ENCODE measurements at regions not wholly inside any gene's neighbourhood (a gene's known extent, or its start where the extent isn't known, plus 50 kb on each side); places are given as distances from the start of the nearest gene placed in this dataset.

DNA sequence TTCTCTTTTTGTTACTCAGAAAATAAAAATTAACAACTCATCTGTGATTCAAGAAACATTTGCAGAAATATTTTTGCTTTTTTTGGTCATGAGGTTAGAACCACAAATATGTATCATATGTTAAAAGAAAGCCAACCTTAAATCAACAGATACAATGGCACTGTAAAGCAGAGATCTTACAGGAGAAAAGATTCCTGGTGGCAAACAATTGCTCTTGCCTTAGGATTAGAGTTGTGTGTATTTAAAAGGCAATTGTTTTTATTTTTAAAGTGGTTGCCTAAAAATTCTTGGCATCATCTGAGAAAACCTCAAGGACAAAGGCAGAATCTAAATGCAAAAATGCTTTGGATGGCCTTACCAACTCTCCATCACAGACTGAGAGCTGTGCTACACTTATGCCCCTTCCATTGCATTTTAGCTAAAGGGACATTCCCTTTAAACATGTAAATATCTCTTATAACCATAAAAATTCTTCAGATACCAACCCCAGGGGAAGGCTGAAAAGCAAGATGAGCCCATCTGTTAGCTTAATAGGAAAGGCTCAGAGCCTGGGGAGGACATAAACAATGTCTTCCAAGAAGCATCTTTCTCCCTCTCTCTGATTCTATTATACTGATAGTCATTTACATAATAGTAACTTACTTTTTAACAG is 100.4 kb downstream of the FAM114A2 start:
- TF ChIP-seq POLR2A (IDR thresholded peaks at IDR 0.05) = no peak
- TF ChIP-seq, protein P1, sequence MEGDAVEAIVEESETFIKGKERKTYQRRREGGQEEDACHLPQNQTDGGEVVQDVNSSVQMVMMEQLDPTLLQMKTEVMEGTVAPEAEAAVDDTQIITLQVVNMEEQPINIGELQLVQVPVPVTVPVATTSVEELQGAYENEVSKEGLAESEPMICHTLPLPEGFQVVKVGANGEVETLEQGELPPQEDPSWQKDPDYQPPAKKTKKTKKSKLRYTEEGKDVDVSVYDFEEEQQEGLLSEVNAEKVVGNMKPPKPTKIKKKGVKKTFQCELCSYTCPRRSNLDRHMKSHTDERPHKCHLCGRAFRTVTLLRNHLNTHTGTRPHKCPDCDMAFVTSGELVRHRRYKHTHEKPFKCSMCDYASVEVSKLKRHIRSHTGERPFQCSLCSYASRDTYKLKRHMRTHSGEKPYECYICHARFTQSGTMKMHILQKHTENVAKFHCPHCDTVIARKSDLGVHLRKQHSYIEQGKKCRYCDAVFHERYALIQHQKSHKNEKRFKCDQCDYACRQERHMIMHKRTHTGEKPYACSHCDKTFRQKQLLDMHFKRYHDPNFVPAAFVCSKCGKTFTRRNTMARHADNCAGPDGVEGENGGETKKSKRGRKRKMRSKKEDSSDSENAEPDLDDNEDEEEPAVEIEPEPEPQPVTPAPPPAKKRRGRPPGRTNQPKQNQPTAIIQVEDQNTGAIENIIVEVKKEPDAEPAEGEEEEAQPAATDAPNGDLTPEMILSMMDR (IDR thresholded peaks at IDR 0.05 in 8 of 11, conservative IDR thresholded peaks at IDR 0.05 in 3 of 11) = no peak
- TF ChIP-seq POLR2AphosphoS5 (IDR thresholded peaks at IDR 0.05) = no peak
